Astrocyte (in vitro differentiated cells and primary cell): ENCODE measurements at regions not wholly inside any gene's neighbourhood (a gene's known extent, or its start where the extent isn't known, plus 50 kb on each side); places are given as distances from the start of the nearest gene placed in this dataset.
"Not testable (repeated sequence)": the region's sequence is repeated elsewhere in the genome, so short reads cannot be mapped to it uniquely, and the experiment has no call there.

Experiments used
- DNase-seq: peaks from one replicate; pipeline ENCODE4 v3.0.0-alpha.2; 2010; ENCODE audit warnings: low read depth
- FAIRE-seq: peaks from 2 replicates; lab custom pipeline; 2011; peaks lifted over from hg19 to GRCh38; lab: Jason Lieb, UNC
- H2AFZ ChIP-seq: 2 replicates; pipeline ENCODE4 v1.6.0; 2012; ENCODE audit warnings: low read depth, low read length, inconsistent platforms
- H3K27ac ChIP-seq: 2 replicates; pipeline ENCODE4 v1.5.1; 2011; ENCODE audit warnings: low read depth, low read length, inconsistent platforms
- H3K27me3 ChIP-seq: 2 replicates; pipeline ENCODE4 v1.6.0; 2011; ENCODE audit warnings: low read length, inconsistent platforms; ENCODE audit not compliant: insufficient read depth
- H3K36me3 ChIP-seq: 2 replicates; pipeline ENCODE4 v1.5.1; 2011; ENCODE audit warnings: low read length, inconsistent platforms; ENCODE audit not compliant: insufficient read depth
- H3K4me1 ChIP-seq: 2 replicates; pipeline ENCODE4 v1.5.1; 2011; ENCODE audit warnings: low read length, inconsistent platforms; ENCODE audit not compliant: insufficient read depth
- H3K4me2 ChIP-seq: 2 replicates; pipeline ENCODE4 v1.6.0; 2012; ENCODE audit warnings: low read length, inconsistent platforms
- H3K4me3 ChIP-seq: 2 replicates; pipeline ENCODE4 v1.5.1; 2011; ENCODE audit warnings: low read depth, mild to moderate bottlenecking, low read length, inconsistent platforms; ENCODE audit not compliant: insufficient read depth
- H3K79me2 ChIP-seq: 2 replicates; pipeline ENCODE4 v1.6.0; 2012; ENCODE audit warnings: mild to moderate bottlenecking, low read length, inconsistent platforms; ENCODE audit not compliant: insufficient read depth
- H3K9ac ChIP-seq: 2 replicates; pipeline ENCODE4 v1.6.0; 2012; ENCODE audit warnings: mild to moderate bottlenecking, low read length, inconsistent platforms
- H3K9me3 ChIP-seq: 2 replicates; pipeline ENCODE4 v1.5.1; 2012; ENCODE audit warnings: low read depth, mild to moderate bottlenecking, low read length, inconsistent platforms; ENCODE audit not compliant: insufficient read depth
- H4K20me1 ChIP-seq: 2 replicates; pipeline ENCODE4 v1.6.0; 2012; ENCODE audit warnings: low read length, inconsistent platforms; ENCODE audit not compliant: insufficient read depth
- H3K27ac Mint-ChIP-seq: one replicate; pipeline ENCODE4 v1.8.0; 2021; ENCODE audit warnings: mild to moderate bottlenecking, mixed read lengths; ENCODE audit not compliant: unreplicated experiment
- H3K27me3 Mint-ChIP-seq: one replicate; pipeline ENCODE4 v1.8.0; 2021; ENCODE audit warnings: low read depth, mixed read lengths; ENCODE audit not compliant: unreplicated experiment
- H3K36me3 Mint-ChIP-seq: one replicate; pipeline ENCODE4 v1.8.0; 2021; ENCODE audit warnings: low read depth, mixed read lengths; ENCODE audit not compliant: unreplicated experiment
- H3K4me1 Mint-ChIP-seq: one replicate; pipeline ENCODE4 v1.8.0; 2021; ENCODE audit warnings: low read depth, mixed read lengths; ENCODE audit not compliant: unreplicated experiment
- H3K4me3 Mint-ChIP-seq: one replicate; pipeline ENCODE4 v1.8.0; 2021; ENCODE audit warnings: mild to moderate bottlenecking, moderate library complexity, mixed read lengths; ENCODE audit not compliant: unreplicated experiment
- H3K9me3 Mint-ChIP-seq: one replicate; pipeline ENCODE4 v1.8.0; 2021; ENCODE audit warnings: mild to moderate bottlenecking, mixed read lengths; ENCODE audit not compliant: unreplicated experiment
- EZH2 ChIP-seq: IDR thresholded peaks from 2 replicates; pipeline ENCODE4 v1.6.1; 2012; ENCODE audit warnings: mild to moderate bottlenecking, low read length, inconsistent platforms; ENCODE audit not compliant: insufficient read depth
- TF ChIP-seq, protein P1 (sequence below): IDR thresholded peaks from 2 replicates; pipeline ENCODE4 v1.5.1; 2011; ENCODE audit warnings: low read depth, mild to moderate bottlenecking, inconsistent platforms, low read length, moderate library complexity; ENCODE audit not compliant: insufficient read depth

DNA sequence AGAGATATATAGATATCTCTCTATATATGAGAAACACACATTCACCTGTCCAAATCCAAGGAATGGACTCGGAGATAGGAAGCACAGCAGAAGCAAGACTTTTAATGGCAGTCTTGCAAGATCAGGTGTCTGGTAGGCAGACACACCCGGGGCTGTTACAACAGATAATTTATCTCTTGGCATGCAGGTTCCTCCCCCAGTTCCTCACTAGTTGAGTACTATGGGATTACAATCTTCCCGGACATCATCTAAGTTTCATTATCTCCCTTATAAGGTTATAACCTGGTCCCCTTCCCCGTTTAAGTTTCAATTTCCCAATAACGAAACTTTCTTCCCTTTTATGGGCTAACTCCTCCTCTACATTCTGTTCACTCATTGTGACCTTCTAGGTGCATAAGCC lies 399.3 kb downstream of the PPP1R3A start:
- TF ChIP-seq EZH2: no peak
- TF ChIP-seq, protein P1, sequence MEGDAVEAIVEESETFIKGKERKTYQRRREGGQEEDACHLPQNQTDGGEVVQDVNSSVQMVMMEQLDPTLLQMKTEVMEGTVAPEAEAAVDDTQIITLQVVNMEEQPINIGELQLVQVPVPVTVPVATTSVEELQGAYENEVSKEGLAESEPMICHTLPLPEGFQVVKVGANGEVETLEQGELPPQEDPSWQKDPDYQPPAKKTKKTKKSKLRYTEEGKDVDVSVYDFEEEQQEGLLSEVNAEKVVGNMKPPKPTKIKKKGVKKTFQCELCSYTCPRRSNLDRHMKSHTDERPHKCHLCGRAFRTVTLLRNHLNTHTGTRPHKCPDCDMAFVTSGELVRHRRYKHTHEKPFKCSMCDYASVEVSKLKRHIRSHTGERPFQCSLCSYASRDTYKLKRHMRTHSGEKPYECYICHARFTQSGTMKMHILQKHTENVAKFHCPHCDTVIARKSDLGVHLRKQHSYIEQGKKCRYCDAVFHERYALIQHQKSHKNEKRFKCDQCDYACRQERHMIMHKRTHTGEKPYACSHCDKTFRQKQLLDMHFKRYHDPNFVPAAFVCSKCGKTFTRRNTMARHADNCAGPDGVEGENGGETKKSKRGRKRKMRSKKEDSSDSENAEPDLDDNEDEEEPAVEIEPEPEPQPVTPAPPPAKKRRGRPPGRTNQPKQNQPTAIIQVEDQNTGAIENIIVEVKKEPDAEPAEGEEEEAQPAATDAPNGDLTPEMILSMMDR: no peak
- Histone ChIP-seq H3K9ac (no peak overlapping the region), H3K4me3 (no peak overlapping the region), H3K4me2 (no peak overlapping the region), H3K4me1 (no peaks in the 10 kb centered on the region), H2AFZ (no peak overlapping the region), H3K36me3 (no peaks in the 10 kb centered on the region), H4K20me1 (no peaks in the 10 kb centered on the region), H3K27me3 (no peaks in the 10 kb centered on the region), H3K27ac (no peak overlapping the region), H3K9me3 (no peaks in the 10 kb centered on the region), H3K79me2 (no peaks in the 10 kb centered on the region)
- Mint-ChIP-seq H3K36me3 (no peaks in the 10 kb centered on the region), H3K4me3 (no peak overlapping the region), H3K27ac (no peak overlapping the region), H3K27me3 (no peaks in the 10 kb centered on the region), H3K9me3 (peaks cover 1% of the 10 kb centered on the region), H3K4me1 (no peaks in the 10 kb centered on the region)
- FAIRE-seq (no peak), DNase-seq (no peak)

DNA sequence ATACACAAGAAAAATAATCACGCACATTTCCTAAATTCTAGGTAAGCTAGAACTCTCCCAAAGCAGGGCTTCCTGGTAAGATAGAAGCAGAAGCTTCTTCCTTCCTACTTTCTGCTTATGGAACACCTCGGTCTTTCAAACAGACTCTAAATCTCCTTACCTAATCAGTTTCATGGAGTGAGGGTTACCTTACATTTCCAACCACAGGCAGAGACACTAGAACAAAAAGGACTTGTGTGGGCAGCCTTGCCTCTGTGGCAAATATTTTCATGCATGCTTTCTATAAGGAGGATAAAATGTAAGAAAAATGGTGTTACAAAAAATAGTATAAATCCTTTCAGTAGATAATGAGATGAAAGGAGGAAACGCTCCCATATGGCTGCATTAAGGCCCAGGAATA lies 386.3 kb upstream of the SMIM30 start:
- no peak overlapping the region for H3K4me3 Mint-ChIP-seq
- H3K9me3 Mint-ChIP-seq: no peaks in the 10 kb centered on the region
- Histone ChIP-seq H3K4me3 (no peak overlapping the region), H3K4me1 (no peaks in the 10 kb centered on the region), H3K9ac (no peak overlapping the region), H3K4me2 (no peak overlapping the region), H2AFZ (no peak overlapping the region), H3K27ac (no peak overlapping the region), H3K27me3 (no peaks in the 10 kb centered on the region), H3K79me2 (no peaks in the 10 kb centered on the region), H3K36me3 (no peaks in the 10 kb centered on the region), H3K9me3 (no peaks in the 10 kb centered on the region), H4K20me1 (no peaks in the 10 kb centered on the region)
- no peak for DNase-seq
- no peaks in the 10 kb centered on the region for H3K36me3 Mint-ChIP-seq
- no peak overlapping the region for H3K27ac Mint-ChIP-seq
- no peak for TF ChIP-seq EZH2
- TF ChIP-seq, protein P1: no peak
- H3K4me1 Mint-ChIP-seq: no peaks in the 10 kb centered on the region
- H3K27me3 Mint-ChIP-seq: no peaks in the 10 kb centered on the region
- no peak for FAIRE-seq

DNA sequence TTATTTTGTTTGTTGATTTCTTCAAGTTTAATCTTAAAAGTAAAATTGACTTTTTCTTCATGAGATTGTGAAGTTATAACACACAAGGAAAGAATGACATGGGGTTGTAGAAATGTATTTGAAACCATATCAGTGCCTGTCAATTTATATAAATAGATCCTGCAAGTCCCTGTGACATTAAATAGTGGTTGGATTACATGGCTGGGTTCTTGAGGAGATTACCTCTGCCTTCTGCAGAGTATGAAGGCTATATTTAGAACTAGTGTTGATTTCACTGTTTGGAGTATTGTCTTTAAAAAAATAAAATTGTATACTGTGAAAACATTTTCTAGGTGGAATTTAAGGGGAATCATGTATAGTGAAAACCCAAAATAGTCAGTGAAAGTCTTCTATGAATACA lies 385.8 kb upstream of the SMIM30 start:
- Histone ChIP-seq H3K9me3 (no peaks in the 10 kb centered on the region), H3K4me2 (no peak overlapping the region), H3K27me3 (no peaks in the 10 kb centered on the region), H2AFZ (no peak overlapping the region), H3K79me2 (no peaks in the 10 kb centered on the region), H4K20me1 (no peaks in the 10 kb centered on the region), H3K4me3 (no peak overlapping the region), H3K36me3 (no peaks in the 10 kb centered on the region), H3K9ac (no peak overlapping the region), H3K27ac (no peak overlapping the region), H3K4me1 (no peaks in the 10 kb centered on the region)
- H3K4me1 Mint-ChIP-seq: no peaks in the 10 kb centered on the region
- no peak overlapping the region for H3K27ac Mint-ChIP-seq
- no peaks in the 10 kb centered on the region for H3K36me3 Mint-ChIP-seq
- no peak for TF ChIP-seq EZH2
- TF ChIP-seq, protein P1: no peak
- FAIRE-seq (no peak), DNase-seq (no peak)
- no peaks in the 10 kb centered on the region for H3K27me3 Mint-ChIP-seq
- H3K4me3 Mint-ChIP-seq: no peak overlapping the region
- H3K9me3 Mint-ChIP-seq: no peaks in the 10 kb centered on the region

DNA sequence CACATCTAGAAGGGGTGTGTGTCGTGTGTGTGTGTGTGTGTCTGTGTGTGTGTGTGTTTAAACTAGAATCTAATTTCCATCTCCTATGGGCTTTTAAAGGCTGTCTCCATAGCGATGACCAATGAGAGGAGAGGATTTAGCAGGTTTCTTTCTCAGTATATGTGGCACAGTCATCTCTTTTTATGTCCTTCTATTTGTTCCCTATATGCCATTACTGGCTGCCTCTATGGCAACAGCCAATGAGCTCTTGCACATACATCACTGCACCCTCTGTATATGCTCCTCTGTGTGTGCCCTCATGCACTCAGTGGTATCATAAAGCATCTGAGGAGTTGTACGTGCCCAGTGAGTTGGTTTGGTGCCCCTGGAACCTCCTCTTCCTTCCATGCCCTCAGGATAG lies 378.2 kb upstream of the SMIM30 start:
- H3K36me3 ChIP-seq, H3K4me3 ChIP-seq, FAIRE-seq, H3K27ac Mint-ChIP-seq, H3K4me1 ChIP-seq, H3K9me3 ChIP-seq, H3K27ac ChIP-seq, H3K27me3 Mint-ChIP-seq, H3K4me2 ChIP-seq, H2AFZ ChIP-seq, H4K20me1 ChIP-seq, DNase-seq, H3K9me3 Mint-ChIP-seq, H3K36me3 Mint-ChIP-seq, H3K4me3 Mint-ChIP-seq, H3K4me1 Mint-ChIP-seq, H3K79me2 ChIP-seq, H3K9ac ChIP-seq, H3K27me3 ChIP-seq: not testable (repeated sequence)
